GM10266 (cell line): ENCODE measurements at regions not wholly inside any gene's neighbourhood (a gene's known extent, or its start where the extent isn't known, plus 50 kb on each side); places are given as distances from the start of the nearest gene placed in this dataset.

ENCODE experiments used
- DNase-seq: peaks from one replicate; pipeline ENCODE4 v3.0.0; 2012; ENCODE audit errors: extremely low spot score
- TF ChIP-seq, protein P1 (sequence below): IDR thresholded peaks from 2 replicates; pipeline ENCODE4 v1.5.1; 2012; ENCODE audit warnings: mild to moderate bottlenecking, low read depth; ENCODE audit not compliant: control insufficient read depth, insufficient read depth; ENCODE audit errors: missing control alignments

DNA sequence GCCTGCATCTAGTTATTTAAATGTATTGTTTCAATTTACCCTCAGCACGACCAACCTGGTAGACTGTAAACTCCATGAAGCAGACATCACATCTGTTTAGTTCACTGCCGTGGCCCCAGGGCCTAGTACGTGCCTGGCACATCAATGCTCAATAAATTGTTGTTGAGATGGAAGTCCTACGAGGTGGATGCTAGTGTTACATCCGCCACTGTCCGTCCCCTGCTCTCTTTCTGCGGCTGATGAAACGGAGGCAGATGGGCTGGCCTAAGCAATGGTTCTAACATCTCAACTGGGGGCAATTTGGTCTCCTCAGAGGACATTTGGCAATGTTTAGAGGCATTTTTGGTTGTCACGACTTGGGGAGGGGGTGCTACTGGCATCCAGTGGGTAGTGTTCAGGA, 121.4 kb upstream of the IGSF21 start:
- DNase-seq, result no peak
- TF ChIP-seq, protein P1, sequence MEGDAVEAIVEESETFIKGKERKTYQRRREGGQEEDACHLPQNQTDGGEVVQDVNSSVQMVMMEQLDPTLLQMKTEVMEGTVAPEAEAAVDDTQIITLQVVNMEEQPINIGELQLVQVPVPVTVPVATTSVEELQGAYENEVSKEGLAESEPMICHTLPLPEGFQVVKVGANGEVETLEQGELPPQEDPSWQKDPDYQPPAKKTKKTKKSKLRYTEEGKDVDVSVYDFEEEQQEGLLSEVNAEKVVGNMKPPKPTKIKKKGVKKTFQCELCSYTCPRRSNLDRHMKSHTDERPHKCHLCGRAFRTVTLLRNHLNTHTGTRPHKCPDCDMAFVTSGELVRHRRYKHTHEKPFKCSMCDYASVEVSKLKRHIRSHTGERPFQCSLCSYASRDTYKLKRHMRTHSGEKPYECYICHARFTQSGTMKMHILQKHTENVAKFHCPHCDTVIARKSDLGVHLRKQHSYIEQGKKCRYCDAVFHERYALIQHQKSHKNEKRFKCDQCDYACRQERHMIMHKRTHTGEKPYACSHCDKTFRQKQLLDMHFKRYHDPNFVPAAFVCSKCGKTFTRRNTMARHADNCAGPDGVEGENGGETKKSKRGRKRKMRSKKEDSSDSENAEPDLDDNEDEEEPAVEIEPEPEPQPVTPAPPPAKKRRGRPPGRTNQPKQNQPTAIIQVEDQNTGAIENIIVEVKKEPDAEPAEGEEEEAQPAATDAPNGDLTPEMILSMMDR, result no peak

DNA sequence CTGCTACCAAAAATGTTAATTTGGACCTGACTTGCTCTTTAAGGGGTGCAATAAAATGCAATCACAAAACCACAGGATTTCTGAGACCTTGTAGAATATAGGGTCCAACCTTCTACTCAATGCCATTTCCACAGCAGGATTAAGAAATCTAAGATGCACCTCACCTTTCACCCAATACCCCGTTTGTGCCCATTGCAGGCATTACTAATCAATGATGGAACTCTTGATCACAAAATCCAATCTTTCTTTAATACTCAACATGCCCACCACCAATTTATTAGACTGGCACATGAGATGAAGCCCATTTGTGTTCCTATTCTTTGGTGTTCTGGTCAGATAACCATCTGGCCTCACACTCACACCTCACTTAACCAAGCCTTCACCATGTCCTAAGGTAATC, 117.2 kb upstream of the IGSF21 start:
- TF ChIP-seq, protein P1, result no peak
- no peak for DNase-seq

DNA sequence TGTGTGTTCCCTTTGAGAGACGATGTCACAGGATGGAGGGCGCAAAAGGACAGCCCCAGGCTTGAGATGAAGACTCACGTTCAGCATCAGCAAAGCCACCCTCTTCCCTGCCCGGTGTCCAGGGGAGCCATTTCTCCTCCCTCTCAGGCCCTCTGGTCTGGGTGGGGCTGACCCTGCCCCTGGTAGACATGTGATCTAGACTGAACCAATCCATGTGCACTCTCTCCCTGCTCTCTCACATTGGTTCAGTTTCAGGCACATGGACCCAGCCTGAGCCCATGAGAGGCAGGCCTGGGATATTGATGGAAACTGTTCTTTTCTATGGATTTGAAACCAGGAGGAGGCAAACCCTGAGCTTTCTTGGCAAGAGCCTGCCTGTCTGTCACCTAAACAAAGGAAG, 115.6 kb upstream of the IGSF21 start:
- TF ChIP-seq, protein P1, result no peak
- DNase-seq, result no peak

DNA sequence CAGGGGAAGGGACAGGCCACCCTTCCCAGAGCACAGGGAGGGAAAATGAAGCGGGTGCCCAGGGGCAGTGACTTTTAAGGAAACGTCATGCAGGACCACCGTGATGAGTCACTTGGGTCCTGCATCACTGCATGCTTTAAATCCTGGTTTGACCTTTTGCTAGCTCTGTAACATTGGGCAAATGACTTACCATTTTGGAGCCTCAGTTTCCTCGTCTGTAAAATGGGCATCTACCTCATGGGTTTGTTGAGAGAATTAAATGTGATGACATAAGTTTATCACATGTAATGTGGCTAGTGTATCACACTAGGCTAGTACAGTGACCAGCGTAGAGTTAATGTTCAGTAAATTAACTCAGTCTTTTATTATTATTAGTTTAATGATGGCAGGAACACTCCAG, 114.8 kb upstream of the IGSF21 start:
- TF ChIP-seq, protein P1, result no peak
- DNase-seq, result no peak

DNA sequence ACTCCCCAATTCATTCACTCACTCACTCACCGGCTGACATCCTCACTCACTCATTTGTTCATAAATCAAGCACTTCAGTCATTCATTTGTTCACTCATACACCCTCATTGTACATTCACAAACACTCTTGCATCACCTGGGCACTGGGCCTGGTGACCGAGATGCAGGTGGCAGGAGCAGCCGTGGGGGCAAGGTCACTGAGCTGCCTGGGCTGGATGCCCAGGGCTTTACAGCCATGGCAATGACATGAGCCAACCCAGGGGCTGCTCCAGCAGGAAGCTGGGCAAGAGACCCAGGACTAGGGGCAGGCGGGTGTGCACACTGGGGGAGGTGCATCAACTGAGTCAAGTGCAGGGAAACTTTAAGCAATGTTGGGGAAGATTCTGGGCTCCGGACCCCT, 113.6 kb upstream of the IGSF21 start:
- TF ChIP-seq, protein P1, result no peak
- no peak for DNase-seq

DNA sequence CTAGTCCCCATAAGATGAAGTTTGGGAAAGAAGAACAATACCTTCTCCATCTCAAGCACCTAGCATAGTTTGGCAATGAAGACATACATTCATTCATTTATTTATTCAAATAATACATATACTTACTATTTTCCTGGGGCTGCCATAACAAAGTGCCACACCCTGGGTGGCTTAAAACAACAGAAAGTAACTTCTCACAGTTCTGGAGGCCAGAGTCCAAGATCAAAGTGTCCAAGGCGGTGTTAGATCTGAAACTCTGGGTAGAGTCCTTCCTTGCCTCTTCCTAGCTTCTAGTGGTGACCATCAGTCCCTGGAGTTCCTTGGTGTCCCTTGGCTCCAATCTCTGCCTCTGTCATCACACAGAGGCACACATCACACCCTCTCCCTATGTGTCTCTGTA, 112.1 kb upstream of the IGSF21 start:
- no peak for DNase-seq
- TF ChIP-seq, protein P1, result no peak

DNA sequence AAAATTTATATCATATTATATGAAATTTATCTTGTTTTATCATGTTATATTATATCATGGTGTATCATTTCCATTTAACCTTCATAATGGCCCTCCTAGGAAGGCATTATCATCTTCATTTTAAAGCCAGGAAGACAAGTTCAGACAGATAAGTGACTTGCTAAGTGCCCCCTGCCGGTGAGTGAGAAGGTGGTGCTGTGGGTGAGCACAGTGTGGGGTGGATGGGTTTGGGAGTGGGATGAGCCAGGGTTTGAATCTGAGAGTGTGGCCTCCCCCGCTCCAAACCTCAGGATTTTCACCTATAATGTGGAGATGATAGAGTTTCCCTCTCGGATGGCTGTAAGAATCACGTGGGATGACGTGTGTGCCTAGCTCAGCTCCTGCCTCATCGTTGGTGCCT, 108.7 kb upstream of the IGSF21 start:
- DNase-seq, result no peak
- TF ChIP-seq, protein P1, result no peak
